Fibroblast of lung (primary cell): ENCODE measurements at regions not wholly inside any gene's neighbourhood (a gene's known extent, or its start where the extent isn't known, plus 50 kb on each side); places are given as distances from the start of the nearest gene placed in this dataset.

Experiments used
- DNase-seq, 2 donors: peaks; one replicate each; pipeline versions ENCODE4 v3.0.0 to v3.0.0-alpha.2; 2010; ENCODE audit warnings: low read depth in 2 of 2
- H2AFZ ChIP-seq: 2 replicates; pipeline ENCODE4 v1.5.1; 2012; ENCODE audit warnings: low read length, control low read depth, inconsistent platforms
- H3K27ac ChIP-seq: 2 replicates; pipeline ENCODE4 v1.5.1; 2011; ENCODE audit warnings: low read length, control low read depth; ENCODE audit not compliant: insufficient read depth
- H3K27me3 ChIP-seq: 2 replicates; pipeline ENCODE4 v1.5.1; 2011; ENCODE audit warnings: mild to moderate bottlenecking, low read length; ENCODE audit not compliant: control insufficient read depth, insufficient read depth
- H3K36me3 ChIP-seq: 2 replicates; pipeline ENCODE4 v1.5.1; 2011; ENCODE audit warnings: low read length; ENCODE audit not compliant: control insufficient read depth, insufficient read depth
- H3K4me1 ChIP-seq: 2 replicates; pipeline ENCODE4 v1.5.1; 2011; ENCODE audit warnings: low read length; ENCODE audit not compliant: control insufficient read depth, insufficient read depth; ENCODE audit errors: extremely low read depth
- H3K4me2 ChIP-seq: 2 replicates; pipeline ENCODE4 v1.5.1; 2011; ENCODE audit warnings: low read length, control low read depth; ENCODE audit not compliant: insufficient read depth; ENCODE audit errors: extremely low read depth
- H3K4me3 ChIP-seq, 4 experiments: fragments of 200-600 bp in 1 of 4; sonication (generic) in 1 of 4; replicated peaks in 1 of 4; 2 replicates each; pipeline ENCODE4 v1.5.1; 2011 to 2016; ENCODE audit warnings: low read length in 4 of 4, low read depth in 3 of 4, mild to moderate bottlenecking in 3 of 4, control low read depth in 2 of 4, inconsistent platforms in 1 of 4, mixed read lengths in 1 of 4; ENCODE audit not compliant: insufficient read depth in 1 of 4; ENCODE audit errors: control extremely low read depth in 1 of 4
- H3K79me2 ChIP-seq: 2 replicates; pipeline ENCODE4 v1.5.1; 2012; ENCODE audit warnings: mild to moderate bottlenecking, low read length, inconsistent platforms; ENCODE audit not compliant: control insufficient read depth, insufficient read depth
- H3K9ac ChIP-seq: 2 replicates; pipeline ENCODE4 v1.5.1; 2011; ENCODE audit warnings: mild to moderate bottlenecking, low read length, control low read depth; ENCODE audit not compliant: insufficient read depth
- H3K9me3 ChIP-seq: 2 replicates; pipeline ENCODE4 v1.5.1; 2012; ENCODE audit warnings: low read depth, low read length; ENCODE audit not compliant: control insufficient read depth, insufficient read depth
- H4K20me1 ChIP-seq: 2 replicates; pipeline ENCODE4 v1.5.1; 2011; ENCODE audit warnings: low read length; ENCODE audit not compliant: control insufficient read depth, insufficient read depth; ENCODE audit errors: extremely low read depth
- CTCF ChIP-seq, 2 donors: IDR thresholded peaks in 1 of 2; conservative IDR thresholded peaks in 1 of 2; 1 replicate in 1 of 2; 2 replicates in 1 of 2; pipeline ENCODE4 v1.5.1; 2011 to 2012; ENCODE audit warnings: low read length in 2 of 2, control low read depth in 1 of 2, inconsistent platforms in 1 of 2, low read depth in 1 of 2, mild to moderate bottlenecking in 1 of 2
- EZH2 ChIP-seq: IDR thresholded peaks from 2 replicates; pipeline ENCODE4 v1.5.1; 2012; ENCODE audit warnings: low read length, control low read depth, mild to moderate bottlenecking; ENCODE audit errors: missing control alignments

- H3K27ac ChIP-seq = no peak overlapping the region
- peak in 1 of 2 donors; percentile 56 for DNase-seq
- TF ChIP-seq EZH2 = no peak
- TF ChIP-seq CTCF (conservative IDR thresholded peaks at IDR 0.05 in 1 of 2, IDR thresholded peaks at IDR 0.05 in 1 of 2; ENCODE audit: low read depth in 1 of 2, low read length in 2 of 2) = no peak
- H3K27me3 ChIP-seq = no peaks in the 10 kb centered on the region
- no peaks in the 10 kb centered on the region for H4K20me1 ChIP-seq
- no peaks in the 10 kb centered on the region for H3K79me2 ChIP-seq
- H3K9me3 ChIP-seq = no peaks in the 10 kb centered on the region
- H3K36me3 ChIP-seq = no peaks in the 10 kb centered on the region
- H3K4me2 ChIP-seq = no peak overlapping the region
- H3K4me1 ChIP-seq = peaks cover 16% of the 10 kb centered on the region
- no peak overlapping the region for H3K4me3 ChIP-seq
- no peak overlapping the region for H2AFZ ChIP-seq
- no peak overlapping the region for H3K9ac ChIP-seq
These were observed 87.4 kb upstream of the RBMS1 start for GRCh38 chr2:160581035-160581434.

GRCh38 chr2:160581448-160581847 lies 87.8 kb upstream of the RBMS1 start:
- Histone ChIP-seq H3K9me3 (no peaks in the 10 kb centered on the region), H3K4me2 (no peak overlapping the region), H3K36me3 (no peaks in the 10 kb centered on the region), H3K27ac (no peak overlapping the region), H3K27me3 (no peaks in the 10 kb centered on the region), H3K79me2 (no peaks in the 10 kb centered on the region), H3K4me3 (no peak overlapping the region), H3K9ac (no peak overlapping the region), H2AFZ (no peak overlapping the region), H4K20me1 (no peaks in the 10 kb centered on the region), H3K4me1 (peaks cover 16% of the 10 kb centered on the region)
- no peak for DNase-seq
- TF ChIP-seq EZH2 = no peak
- TF ChIP-seq CTCF (conservative IDR thresholded peaks at IDR 0.05 in 1 of 2, IDR thresholded peaks at IDR 0.05 in 1 of 2; ENCODE audit: low read depth in 1 of 2, low read length in 2 of 2) = peak in 1 of 2 donors; percentile 1

GRCh38 chr2:160582081-160582480 lies 88.5 kb upstream of the RBMS1 start:
- Histone ChIP-seq H3K9ac (no peak overlapping the region), H2AFZ (no peak overlapping the region), H4K20me1 (no peaks in the 10 kb centered on the region), H3K79me2 (no peaks in the 10 kb centered on the region), H3K9me3 (no peaks in the 10 kb centered on the region), H3K27me3 (no peaks in the 10 kb centered on the region), H3K36me3 (no peaks in the 10 kb centered on the region), H3K4me2 (no peak overlapping the region), H3K4me1 (peaks cover 16% of the 10 kb centered on the region), H3K4me3 (no peak overlapping the region), H3K27ac (no peak overlapping the region)
- DNase-seq = no peak
- TF ChIP-seq CTCF (conservative IDR thresholded peaks at IDR 0.05 in 1 of 2, IDR thresholded peaks at IDR 0.05 in 1 of 2; ENCODE audit: low read depth in 1 of 2, low read length in 2 of 2) (no peak), EZH2 (no peak)
